ENCODE measurements at regions not wholly inside any gene's neighbourhood (a gene's known extent, or its start where the extent isn't known, plus 50 kb on each side); places are given as distances from the start of the nearest gene placed in this dataset.
"Not testable (repeated sequence)": the region's sequence is repeated elsewhere in the genome, so short reads cannot be mapped to it uniquely, and the experiment has no call there.

- no peak overlapping the region for H3K27ac ChIP-seq
- TF ChIP-seq ZFX (IDR thresholded peaks at IDR 0.05): no peak
- TF ChIP-seq, protein P1, sequence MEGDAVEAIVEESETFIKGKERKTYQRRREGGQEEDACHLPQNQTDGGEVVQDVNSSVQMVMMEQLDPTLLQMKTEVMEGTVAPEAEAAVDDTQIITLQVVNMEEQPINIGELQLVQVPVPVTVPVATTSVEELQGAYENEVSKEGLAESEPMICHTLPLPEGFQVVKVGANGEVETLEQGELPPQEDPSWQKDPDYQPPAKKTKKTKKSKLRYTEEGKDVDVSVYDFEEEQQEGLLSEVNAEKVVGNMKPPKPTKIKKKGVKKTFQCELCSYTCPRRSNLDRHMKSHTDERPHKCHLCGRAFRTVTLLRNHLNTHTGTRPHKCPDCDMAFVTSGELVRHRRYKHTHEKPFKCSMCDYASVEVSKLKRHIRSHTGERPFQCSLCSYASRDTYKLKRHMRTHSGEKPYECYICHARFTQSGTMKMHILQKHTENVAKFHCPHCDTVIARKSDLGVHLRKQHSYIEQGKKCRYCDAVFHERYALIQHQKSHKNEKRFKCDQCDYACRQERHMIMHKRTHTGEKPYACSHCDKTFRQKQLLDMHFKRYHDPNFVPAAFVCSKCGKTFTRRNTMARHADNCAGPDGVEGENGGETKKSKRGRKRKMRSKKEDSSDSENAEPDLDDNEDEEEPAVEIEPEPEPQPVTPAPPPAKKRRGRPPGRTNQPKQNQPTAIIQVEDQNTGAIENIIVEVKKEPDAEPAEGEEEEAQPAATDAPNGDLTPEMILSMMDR (conservative IDR thresholded peaks at IDR 0.05): no peak
These were observed 276.9 kb upstream of the ERBB4 start for GRCh38 chr2:212815453-212815852.

DNA sequence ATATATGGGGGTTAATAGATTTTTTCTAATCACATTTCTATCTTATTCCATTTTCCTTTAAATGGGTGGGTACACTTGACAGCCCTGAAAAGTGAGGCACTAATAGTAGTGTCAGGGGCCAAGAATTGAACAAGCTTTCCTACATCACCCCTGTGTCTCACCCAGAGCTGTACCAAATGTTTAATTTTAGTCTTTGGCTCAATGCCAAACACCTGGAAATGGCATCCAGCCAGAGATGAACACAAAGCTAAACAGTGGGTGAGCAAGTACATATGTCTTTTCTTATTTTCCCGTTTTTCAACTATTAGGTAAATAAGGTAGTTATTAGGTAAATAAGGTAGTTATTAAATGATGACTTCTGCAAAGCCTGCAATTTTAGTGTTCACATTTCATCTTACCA lies 276.3 kb upstream of the ERBB4 start:
- TF ChIP-seq ZFX (IDR thresholded peaks at IDR 0.05): no peak
- TF ChIP-seq, protein P1 (conservative IDR thresholded peaks at IDR 0.05): no peak
- H3K27ac ChIP-seq: no peak overlapping the region

GRCh38 chr2:212811921-212812320 lies 273.3 kb upstream of the ERBB4 start:
- no peak for TF ChIP-seq ZFX (IDR thresholded peaks at IDR 0.05)
- TF ChIP-seq, protein P1 (conservative IDR thresholded peaks at IDR 0.05): no peak
- no peak overlapping the region for H3K27ac ChIP-seq

- TF ChIP-seq, protein P1 (conservative IDR thresholded peaks at IDR 0.05): no peak
- TF ChIP-seq ZFX (IDR thresholded peaks at IDR 0.05): no peak
- H3K27ac ChIP-seq: no peak overlapping the region
These were observed 272.6 kb upstream of the ERBB4 start for GRCh38 chr2:212811036-212811805.

GRCh38 chr2:212797484-212798205 lies 259.0 kb upstream of the ERBB4 start:
- no peak overlapping the region for H3K27ac ChIP-seq
- TF ChIP-seq, protein P1 (conservative IDR thresholded peaks at IDR 0.05): no peak
- TF ChIP-seq ZFX (IDR thresholded peaks at IDR 0.05): no peak

DNA sequence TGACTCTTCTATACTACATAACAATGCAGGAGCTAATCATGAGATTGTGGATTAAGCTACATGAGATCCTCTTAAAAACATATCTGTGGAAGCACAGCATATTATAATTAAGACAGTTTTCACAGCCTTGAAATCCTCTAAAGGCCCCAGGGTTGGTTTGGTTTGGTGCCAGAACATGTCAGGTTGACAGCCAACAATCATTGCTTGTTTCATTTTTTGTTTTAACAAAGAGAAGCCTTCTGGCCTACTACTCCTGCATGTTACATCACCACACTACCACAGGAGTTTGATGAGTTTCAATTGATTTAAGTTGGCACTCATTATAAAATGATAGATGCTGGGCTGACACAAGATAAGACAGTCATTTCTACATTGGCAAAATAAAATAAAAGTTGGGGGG lies 255.9 kb upstream of the ERBB4 start:
- TF ChIP-seq, protein P1 (conservative IDR thresholded peaks at IDR 0.05): no peak
- no peak for TF ChIP-seq ZFX (IDR thresholded peaks at IDR 0.05)
- H3K27ac ChIP-seq: no peak overlapping the region

GRCh38 chr2:212791569-212791968 lies 253.0 kb upstream of the ERBB4 start:
- no peak overlapping the region for H3K27ac ChIP-seq
- TF ChIP-seq, protein P1 (conservative IDR thresholded peaks at IDR 0.05): no peak
- no peak for TF ChIP-seq ZFX (IDR thresholded peaks at IDR 0.05)

DNA sequence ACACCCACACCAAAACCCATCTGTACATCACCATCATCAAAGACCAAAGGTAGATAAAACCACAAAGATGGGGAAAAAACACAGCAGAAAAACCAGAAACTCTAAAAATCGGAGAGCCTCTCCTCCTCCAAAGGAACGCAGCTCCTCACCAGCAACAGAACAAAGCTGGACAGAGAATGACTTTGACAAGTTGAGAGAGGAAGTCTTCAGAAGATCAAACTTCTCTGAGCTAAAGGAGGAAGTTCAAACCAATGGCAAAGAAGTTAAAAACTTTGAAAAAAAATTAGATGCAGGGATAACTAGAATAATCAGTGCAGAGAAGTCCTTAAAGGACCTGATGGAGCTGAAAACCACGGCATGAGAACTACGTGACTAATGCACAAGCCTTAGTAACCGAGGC lies 247.5 kb upstream of the ERBB4 start:
- not testable (repeated sequence) for H3K27ac ChIP-seq
